C4-2B (cell line): ENCODE measurements at regions not wholly inside any gene's neighbourhood (a gene's known extent, or its start where the extent isn't known, plus 50 kb on each side); places are given as distances from the start of the nearest gene placed in this dataset.

Experiments used
- ZFX ChIP-seq: fragments of 450-650 bp; IDR thresholded peaks from 2 replicates; pipeline ENCODE4 v1.6.1; 2017
- TF ChIP-seq, protein P1 (sequence below): fragments of 450-650 bp; conservative IDR thresholded peaks from 2 replicates; pipeline ENCODE4 v1.5.1; 2017; ENCODE audit warnings: mild to moderate bottlenecking

- TF ChIP-seq, protein P1, sequence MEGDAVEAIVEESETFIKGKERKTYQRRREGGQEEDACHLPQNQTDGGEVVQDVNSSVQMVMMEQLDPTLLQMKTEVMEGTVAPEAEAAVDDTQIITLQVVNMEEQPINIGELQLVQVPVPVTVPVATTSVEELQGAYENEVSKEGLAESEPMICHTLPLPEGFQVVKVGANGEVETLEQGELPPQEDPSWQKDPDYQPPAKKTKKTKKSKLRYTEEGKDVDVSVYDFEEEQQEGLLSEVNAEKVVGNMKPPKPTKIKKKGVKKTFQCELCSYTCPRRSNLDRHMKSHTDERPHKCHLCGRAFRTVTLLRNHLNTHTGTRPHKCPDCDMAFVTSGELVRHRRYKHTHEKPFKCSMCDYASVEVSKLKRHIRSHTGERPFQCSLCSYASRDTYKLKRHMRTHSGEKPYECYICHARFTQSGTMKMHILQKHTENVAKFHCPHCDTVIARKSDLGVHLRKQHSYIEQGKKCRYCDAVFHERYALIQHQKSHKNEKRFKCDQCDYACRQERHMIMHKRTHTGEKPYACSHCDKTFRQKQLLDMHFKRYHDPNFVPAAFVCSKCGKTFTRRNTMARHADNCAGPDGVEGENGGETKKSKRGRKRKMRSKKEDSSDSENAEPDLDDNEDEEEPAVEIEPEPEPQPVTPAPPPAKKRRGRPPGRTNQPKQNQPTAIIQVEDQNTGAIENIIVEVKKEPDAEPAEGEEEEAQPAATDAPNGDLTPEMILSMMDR = no peak
- no peak for TF ChIP-seq ZFX
Observed at GRCh38 chr10:90997670-90998069, 76.8 kb upstream of the ANKRD1 start.
